Effector memory CD4-positive, alpha-beta T cell (primary cell): ENCODE measurements at regions not wholly inside any gene's neighbourhood (a gene's known extent, or its start where the extent isn't known, plus 50 kb on each side); places are given as distances from the start of the nearest gene placed in this dataset.

ENCODE experiments used
- DNase-seq, 3 donors: peaks; one replicate each; pipeline ENCODE4 v3.0.0-alpha.2; 2020
- H3K27ac ChIP-seq: 2 replicates; pipeline ENCODE4 v1.7.0; 2013; ENCODE audit warnings: mild to moderate bottlenecking, low read length, moderate library complexity; ENCODE audit not compliant: insufficient read depth, poor library complexity, severe bottlenecking
- H3K27me3 ChIP-seq: replicated peaks from 2 replicates; pipeline ENCODE4 v1.7.0; 2013; ENCODE audit warnings: mild to moderate bottlenecking, low read length; ENCODE audit not compliant: insufficient read depth, control insufficient read depth, poor library complexity, severe bottlenecking
- H3K36me3 ChIP-seq: 2 replicates; pipeline ENCODE4 v1.7.0; 2013; ENCODE audit warnings: mild to moderate bottlenecking, low read length, moderate library complexity; ENCODE audit not compliant: control insufficient read depth, insufficient read depth
- H3K4me1 ChIP-seq: 2 replicates; pipeline ENCODE4 v1.7.0; 2013; ENCODE audit warnings: low read length, mild to moderate bottlenecking; ENCODE audit not compliant: control insufficient read depth, insufficient read depth, poor library complexity, severe bottlenecking
- H3K4me3 ChIP-seq: 2 replicates; pipeline ENCODE4 v1.7.0; 2013; ENCODE audit warnings: low read length, low read depth, mild to moderate bottlenecking; ENCODE audit not compliant: insufficient read depth, poor library complexity, severe bottlenecking
- H3K9me3 ChIP-seq: 2 replicates; pipeline ENCODE4 v1.7.0; 2013; ENCODE audit warnings: mild to moderate bottlenecking, low read length, moderate library complexity; ENCODE audit not compliant: control insufficient read depth

DNA sequence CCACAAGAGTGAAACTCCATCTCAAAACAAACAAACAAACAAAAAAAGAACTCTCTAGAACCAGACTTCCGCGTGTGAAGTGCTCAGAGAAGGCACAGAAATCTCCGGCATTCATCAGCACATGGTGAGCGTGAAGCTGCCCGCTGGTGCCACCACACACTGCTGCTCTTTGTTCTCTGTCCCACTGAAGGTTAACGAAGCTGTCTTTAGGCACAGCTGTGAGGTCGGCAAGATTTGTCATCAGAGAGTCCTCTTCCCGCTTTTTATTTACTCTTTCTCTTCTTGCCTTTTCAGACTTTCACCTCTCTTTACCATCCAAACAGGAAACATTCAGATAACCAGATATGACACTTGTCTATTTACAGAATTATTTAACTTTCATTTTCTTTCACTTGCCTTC lies 115.2 kb upstream of the ARGLU1 start:
- H3K9me3 ChIP-seq, result no peaks in the 10 kb centered on the region
- H3K4me1 ChIP-seq, result no peaks in the 10 kb centered on the region
- H3K4me3 ChIP-seq, result no peak overlapping the region
- DNase-seq, result no peak
- H3K36me3 ChIP-seq, result no peaks in the 10 kb centered on the region
- H3K27ac ChIP-seq, result no peak overlapping the region
- no peaks in the 10 kb centered on the region for H3K27me3 ChIP-seq

GRCh38 chr13:106681997-106682396 lies 114.1 kb upstream of the ARGLU1 start:
- DNase-seq, result no peak
- H3K9me3 ChIP-seq, result no peaks in the 10 kb centered on the region
- H3K27me3 ChIP-seq, result no peaks in the 10 kb centered on the region
- H3K27ac ChIP-seq, result no peak overlapping the region
- no peak overlapping the region for H3K4me3 ChIP-seq
- H3K4me1 ChIP-seq, result no peaks in the 10 kb centered on the region
- no peaks in the 10 kb centered on the region for H3K36me3 ChIP-seq

DNA sequence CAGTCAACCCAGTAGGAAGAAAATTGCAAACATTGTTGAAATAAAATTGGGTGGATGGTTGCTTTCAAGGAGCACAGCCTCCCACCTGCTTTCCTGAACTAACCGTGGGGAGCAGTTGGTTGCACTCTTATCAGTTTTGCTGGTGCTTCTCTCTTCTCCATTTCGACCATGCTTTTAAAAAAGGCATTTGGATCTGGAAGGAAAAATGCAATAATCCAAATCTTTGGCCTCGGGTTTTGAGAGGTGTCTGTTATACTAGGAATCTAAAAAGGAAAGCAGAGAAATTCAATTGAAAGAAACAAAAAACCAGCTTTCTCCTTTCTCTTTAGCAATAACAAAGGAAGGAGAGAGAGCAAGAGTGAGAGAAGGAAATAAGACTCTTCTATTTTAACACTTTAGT lies 113.6 kb upstream of the ARGLU1 start:
- Histone ChIP-seq H3K4me3 (no peak overlapping the region), H3K36me3 (no peaks in the 10 kb centered on the region), H3K9me3 (no peaks in the 10 kb centered on the region), H3K27ac (no peak overlapping the region), H3K4me1 (no peaks in the 10 kb centered on the region), H3K27me3 (no peaks in the 10 kb centered on the region)
- no peak for DNase-seq

GRCh38 chr13:106680796-106681472 lies 113.0 kb upstream of the ARGLU1 start:
- no peaks in the 10 kb centered on the region for H3K9me3 ChIP-seq
- H3K27me3 ChIP-seq, result no peaks in the 10 kb centered on the region
- no peak overlapping the region for H3K27ac ChIP-seq
- DNase-seq, result no peak
- H3K36me3 ChIP-seq, result no peaks in the 10 kb centered on the region
- H3K4me3 ChIP-seq, result no peak overlapping the region
- H3K4me1 ChIP-seq, result no peaks in the 10 kb centered on the region

- Histone ChIP-seq H3K9me3 (no peaks in the 10 kb centered on the region), H3K27ac (no peak overlapping the region), H3K36me3 (no peaks in the 10 kb centered on the region), H3K4me3 (no peak overlapping the region), H3K27me3 (no peaks in the 10 kb centered on the region), H3K4me1 (no peaks in the 10 kb centered on the region)
- no peak for DNase-seq
Observed at GRCh38 chr13:106678646-106679418, 110.9 kb upstream of the ARGLU1 start.

GRCh38 chr13:106675311-106675710 lies 107.4 kb upstream of the ARGLU1 start:
- H3K36me3 ChIP-seq, result no peaks in the 10 kb centered on the region
- H3K4me1 ChIP-seq, result no peaks in the 10 kb centered on the region
- no peaks in the 10 kb centered on the region for H3K27me3 ChIP-seq
- no peak overlapping the region for H3K4me3 ChIP-seq
- no peaks in the 10 kb centered on the region for H3K9me3 ChIP-seq
- no peak overlapping the region for H3K27ac ChIP-seq
- no peak for DNase-seq

DNA sequence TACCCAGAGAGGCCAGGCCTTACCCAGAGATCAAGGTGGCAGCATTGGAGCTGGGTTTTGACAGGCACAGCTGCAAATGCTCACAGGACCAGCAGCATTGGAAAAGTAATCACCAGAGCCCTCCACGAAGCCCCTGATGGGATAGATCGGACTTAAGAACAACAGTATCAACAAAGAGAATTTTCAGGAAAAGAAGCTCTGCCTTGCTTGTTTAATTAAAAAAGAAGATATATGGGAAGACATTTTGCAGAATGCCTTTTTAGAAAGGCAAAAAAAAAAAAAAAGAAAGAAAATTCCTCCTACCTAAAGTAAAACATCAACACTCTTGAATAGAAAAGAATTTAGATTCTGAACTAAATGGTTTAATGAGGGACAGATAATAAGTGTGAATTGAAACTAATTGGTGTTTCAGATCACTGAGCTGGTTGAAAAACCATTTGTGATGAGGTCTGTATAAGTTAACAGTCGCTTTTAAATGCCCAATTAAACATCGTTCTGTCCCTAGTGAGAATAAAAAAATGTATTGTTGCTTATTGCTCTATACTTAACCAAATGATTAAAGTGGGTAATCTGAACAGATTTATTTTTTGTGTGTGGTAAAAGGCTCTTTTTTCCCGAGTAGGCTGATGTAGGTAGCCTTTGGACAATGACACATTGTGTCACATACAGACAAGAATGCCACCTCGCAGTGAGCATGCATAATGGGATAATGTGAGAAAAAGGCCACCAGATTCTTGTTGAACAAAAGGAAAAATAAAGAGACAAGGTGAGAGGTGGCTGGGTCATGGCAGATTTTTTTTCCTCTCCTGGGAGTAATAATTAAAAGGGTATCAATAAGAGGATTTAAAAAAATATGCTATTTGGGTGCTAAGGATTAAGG lies 93.0 kb upstream of the ARGLU1 start:
- Histone ChIP-seq H3K4me1 (no peaks in the 10 kb centered on the region), H3K27ac (no peak overlapping the region), H3K27me3 (no peaks in the 10 kb centered on the region), H3K36me3 (no peaks in the 10 kb centered on the region), H3K9me3 (no peaks in the 10 kb centered on the region), H3K4me3 (no peak overlapping the region)
- no peak for DNase-seq

DNA sequence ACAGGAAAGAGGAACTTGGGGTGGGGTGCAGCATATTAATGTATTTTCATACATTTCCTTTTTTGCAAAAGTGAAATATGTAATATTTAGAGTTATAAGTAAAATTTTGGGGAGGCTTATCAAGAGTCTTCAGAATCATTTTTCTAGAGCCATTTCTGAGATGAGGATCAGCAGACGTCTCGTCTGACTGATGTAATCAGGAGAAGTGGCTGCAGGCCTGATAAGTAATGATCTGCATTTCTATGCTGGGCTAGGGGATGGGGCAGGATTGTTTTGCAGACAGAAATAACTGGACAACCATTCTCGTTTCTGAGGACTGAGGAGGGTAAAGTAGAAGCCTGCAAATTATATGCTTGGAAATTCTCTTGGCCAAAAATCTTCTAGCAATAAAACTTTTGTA lies 89.2 kb upstream of the ARGLU1 start:
- no peaks in the 10 kb centered on the region for H3K27me3 ChIP-seq
- no peak for DNase-seq
- H3K9me3 ChIP-seq, result no peaks in the 10 kb centered on the region
- H3K4me3 ChIP-seq, result no peak overlapping the region
- no peaks in the 10 kb centered on the region for H3K36me3 ChIP-seq
- H3K27ac ChIP-seq, result no peak overlapping the region
- no peaks in the 10 kb centered on the region for H3K4me1 ChIP-seq

GRCh38 chr13:106656186-106656585 lies 88.2 kb upstream of the ARGLU1 start:
- Histone ChIP-seq H3K9me3 (no peaks in the 10 kb centered on the region), H3K4me3 (no peak overlapping the region), H3K27me3 (no peaks in the 10 kb centered on the region), H3K27ac (no peak overlapping the region), H3K4me1 (no peaks in the 10 kb centered on the region), H3K36me3 (no peaks in the 10 kb centered on the region)
- DNase-seq, result no peak

DNA sequence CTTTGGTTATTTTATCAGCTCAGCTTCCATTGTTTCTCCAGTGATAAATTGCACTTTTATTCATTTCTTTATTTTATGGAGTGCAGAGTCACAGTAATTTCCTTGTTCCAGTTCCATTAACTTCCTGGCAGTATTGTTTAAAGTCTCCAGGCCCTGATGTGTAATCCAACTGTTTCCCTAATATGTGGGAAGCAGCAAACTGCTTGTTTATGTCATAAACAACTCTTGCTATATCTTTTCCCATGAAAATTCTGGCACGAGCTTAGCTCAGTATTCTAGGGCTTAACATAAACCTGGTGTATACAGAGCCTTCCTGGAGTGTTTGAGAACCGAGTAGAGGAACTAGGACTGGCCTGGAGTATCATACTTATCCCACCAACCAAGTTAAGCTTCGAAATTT lies 83.5 kb upstream of the ARGLU1 start:
- H3K9me3 ChIP-seq, result no peaks in the 10 kb centered on the region
- no peak for DNase-seq
- no peak overlapping the region for H3K4me3 ChIP-seq
- no peaks in the 10 kb centered on the region for H3K4me1 ChIP-seq
- H3K27me3 ChIP-seq, result no peaks in the 10 kb centered on the region
- H3K36me3 ChIP-seq, result no peaks in the 10 kb centered on the region
- H3K27ac ChIP-seq, result no peak overlapping the region
